ENCODE measurements at regions not wholly inside any gene's neighbourhood (a gene's known extent, or its start where the extent isn't known, plus 50 kb on each side); places are given as distances from the start of the nearest gene placed in this dataset.

DNA sequence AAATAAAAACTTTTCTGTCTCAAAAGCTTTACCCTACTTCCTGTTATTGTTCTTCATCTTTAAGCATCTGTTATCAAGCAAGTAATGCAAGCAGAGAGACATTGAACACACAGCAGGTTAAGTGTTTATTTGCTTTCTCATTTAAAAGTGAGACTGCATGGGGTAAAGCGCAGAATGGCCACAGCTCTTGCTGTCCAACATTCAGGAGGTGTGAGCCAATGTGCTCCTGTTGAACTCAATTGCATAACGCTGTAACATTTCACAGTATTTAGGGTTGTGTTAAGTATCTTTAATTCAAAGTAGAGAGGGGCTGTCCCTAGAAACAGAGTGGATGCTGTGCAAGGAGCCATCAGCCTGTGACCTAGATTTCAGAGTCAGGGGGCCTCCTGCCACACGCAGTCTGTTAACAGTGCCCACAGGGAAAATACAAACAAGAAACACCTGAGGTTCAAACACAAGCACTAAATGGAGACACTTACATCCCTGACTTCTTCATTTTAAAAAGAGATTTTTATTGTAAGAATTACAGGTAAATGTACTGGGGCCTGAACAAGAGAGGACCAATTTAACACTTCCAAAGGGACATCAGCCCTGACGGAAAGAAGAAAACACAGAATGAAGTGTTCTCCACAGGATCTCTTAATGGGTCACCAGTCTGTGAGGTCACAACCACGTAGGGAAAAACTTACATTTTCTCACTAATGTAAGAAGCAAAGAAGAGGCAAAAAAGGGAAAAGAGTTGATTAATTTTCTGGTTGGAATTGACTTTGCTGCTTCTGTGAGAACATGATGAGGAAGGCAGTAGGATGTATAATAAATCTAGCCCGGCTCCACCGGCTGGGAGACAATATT lies 815.1 kb downstream of the VGLL3 start:
- no peak for DNase-seq (ENCODE audit: low spot score)

DNA sequence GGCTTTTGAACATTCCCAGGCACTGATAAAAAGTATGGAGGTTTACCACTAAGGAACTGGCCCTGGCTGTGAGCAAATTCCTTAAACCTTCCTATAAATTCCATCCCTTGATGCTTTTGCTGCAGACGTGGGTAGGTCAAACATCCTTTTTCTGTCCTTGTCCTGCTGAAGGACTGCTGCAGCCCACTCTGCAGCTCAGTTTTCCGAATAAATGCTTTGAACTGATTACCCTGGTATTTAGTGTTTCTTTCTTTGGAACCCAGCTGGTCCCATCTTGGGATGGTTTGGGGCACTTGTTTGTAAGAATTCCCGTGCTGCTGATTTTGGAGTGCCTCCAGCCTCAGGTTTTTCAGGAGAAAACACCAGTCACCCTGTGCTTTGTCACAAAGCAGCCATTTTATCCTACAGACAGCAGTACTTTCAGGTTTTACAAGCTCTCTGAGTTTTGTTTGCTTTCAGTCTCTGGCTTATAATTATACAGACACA lies 815.9 kb downstream of the VGLL3 start:
- DNase-seq (ENCODE audit: low spot score) = no peak

DNA sequence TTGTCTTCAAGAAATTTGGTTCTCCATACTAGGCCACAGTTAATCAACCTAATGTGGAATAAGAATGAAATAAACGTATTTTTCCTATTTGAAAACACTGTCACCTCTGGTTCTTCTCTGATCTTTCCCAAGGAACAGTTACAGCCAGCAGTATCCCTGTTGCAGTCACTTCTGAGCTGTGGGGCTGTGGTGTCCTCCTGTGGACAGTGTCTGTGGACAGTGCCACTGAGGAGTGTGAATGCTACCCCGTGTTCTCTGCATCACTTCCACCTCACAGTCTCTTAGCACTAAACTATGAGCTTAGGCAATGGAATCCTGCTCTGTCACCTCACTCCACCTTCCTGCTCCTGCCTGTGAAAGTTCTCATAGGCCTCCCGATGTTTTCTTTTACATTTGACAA lies 817.5 kb downstream of the VGLL3 start:
- no peak for DNase-seq (ENCODE audit: low spot score)

DNA sequence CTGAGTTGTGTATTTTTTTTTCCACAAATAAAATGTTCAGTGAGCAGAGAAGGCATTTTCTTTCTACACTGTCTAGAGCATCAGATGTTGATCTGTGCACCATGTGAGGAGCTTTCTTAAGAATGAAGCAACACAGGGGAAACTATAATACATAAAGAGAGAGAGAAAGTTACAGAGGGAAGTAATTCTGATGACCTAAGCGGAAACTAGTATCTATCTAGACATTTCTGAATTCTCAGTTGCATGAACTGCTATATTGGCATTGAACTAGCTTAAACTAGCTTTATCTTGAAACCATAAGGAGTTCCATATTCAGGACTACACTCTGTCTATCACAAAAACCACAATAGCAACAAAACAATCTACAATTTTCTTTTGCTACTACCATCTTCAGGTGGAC lies 822.4 kb downstream of the VGLL3 start:
- DNase-seq (ENCODE audit: low spot score) = no peak

DNA sequence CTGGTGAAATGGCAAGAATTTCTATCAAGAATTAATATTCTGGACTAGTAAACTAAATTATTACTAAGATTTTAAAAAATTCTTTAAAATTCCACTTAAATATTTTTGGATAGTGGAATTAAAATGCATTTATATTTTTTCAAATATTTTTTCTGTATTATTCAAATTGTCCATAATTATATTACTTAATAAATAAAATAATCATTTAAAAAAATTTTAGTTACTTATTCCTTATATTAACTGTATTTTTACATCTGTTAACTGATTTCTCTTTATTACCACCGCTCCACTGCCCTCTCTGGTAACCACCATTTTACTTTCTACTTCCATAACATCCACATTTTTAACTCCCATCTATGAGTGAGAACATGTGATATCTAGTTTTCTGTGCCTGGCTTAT lies 828.4 kb downstream of the VGLL3 start:
- no peak for DNase-seq (ENCODE audit: low spot score)

DNA sequence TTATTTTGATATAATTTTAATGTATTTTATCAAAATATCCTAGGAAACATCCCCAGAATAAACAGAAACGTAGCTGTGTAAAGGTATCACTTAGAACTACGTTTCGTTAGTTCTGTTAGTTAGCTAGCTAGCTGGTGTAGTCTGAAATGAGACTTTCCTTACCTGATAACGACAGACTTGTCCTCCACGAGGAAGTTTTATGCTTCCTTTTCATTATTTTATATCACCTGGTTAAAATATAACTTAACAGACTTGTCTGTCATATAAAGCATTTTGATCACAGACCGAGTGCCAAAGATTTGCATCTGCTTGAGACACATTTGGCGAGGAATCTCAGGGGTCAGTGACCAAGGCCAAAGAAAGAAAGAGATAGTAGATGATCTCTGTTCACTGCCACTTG lies 829.5 kb downstream of the VGLL3 start:
- DNase-seq (ENCODE audit: low spot score) = no peak

DNA sequence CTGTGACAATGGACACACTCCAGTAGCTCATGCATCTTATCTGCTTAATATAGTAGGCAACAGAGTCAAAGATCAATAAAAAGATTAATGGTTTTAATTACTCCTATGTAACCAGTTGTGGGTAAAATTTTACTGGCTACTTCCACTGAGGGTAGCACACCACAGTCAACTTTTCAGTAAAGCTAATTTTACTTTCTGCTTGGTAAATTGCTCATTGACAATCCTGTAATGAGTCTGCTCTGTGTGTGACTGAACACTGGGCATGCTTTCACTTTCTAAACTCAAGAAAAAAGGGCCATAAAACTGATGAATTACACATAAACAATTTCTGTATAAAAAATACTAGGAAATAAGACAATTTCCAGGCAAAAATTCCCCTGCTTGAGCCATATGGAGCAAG lies 838.3 kb downstream of the VGLL3 start:
- DNase-seq (ENCODE audit: low spot score) = no peak

DNA sequence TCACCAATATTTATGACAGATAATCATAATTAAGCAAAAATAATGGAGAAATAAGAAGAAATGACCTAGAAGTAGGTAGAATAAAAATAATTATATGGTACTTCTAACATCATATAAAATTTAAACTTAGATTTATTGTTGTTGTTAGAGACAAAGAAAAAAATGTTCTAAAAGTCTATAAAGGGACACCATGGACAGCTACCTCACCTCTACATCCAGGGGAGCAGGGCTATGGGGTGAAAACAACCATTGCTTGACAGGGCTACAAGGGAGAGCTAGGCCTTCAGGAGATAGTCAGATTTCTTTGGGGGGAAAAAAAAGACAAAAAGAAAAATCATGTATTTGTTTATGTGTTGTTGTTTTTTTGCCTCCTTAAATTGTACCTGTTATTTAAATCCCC lies 841.9 kb downstream of the VGLL3 start:
- DNase-seq (ENCODE audit: low spot score) = no peak

DNA sequence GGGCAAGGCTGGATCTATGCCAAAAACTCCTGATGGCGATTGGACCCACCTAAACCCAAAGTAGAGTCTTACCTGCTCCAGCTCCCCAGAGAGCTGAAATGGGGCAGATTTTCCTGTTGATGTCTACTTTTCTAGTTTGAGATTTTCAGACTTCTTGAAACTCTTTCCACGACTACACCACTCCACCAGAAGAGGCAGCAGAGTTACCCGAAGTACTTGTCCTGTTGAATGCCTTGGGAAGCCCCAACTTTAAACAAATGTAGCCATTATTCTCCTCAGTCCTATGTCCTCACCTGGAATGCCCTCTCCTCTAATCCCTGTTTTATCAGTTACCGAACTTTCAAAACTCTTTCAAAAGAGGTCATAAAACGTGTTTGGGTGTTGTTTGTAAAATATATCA lies 843.8 kb downstream of the VGLL3 start:
- DNase-seq (ENCODE audit: low spot score) = peak; percentile 3

DNA sequence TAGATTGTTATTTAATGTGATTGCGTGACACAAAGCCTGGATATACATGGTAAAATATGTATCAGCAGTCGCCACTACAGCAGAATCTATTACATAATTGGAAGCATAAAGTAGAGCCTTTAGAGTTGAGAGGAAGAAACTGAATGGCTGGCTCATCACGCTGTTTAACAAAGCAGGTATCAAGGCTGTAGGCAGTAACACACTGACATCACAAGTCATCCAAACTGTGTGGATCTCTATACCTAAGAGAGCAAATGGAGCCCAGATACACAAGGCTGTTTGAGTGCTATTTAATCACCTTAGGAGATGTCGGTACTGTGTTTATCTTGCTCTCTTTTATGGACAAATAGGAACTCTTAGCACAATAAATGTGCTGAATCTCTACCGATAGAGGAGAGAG lies 864.4 kb downstream of the VGLL3 start:
- no peak for DNase-seq (ENCODE audit: low spot score)
